Central memory CD4-positive, alpha-beta T cell (primary cell): ENCODE measurements at regions not wholly inside any gene's neighbourhood (a gene's known extent, or its start where the extent isn't known, plus 50 kb on each side); places are given as distances from the start of the nearest gene placed in this dataset.
A peak's percentile ranks its signal among the peaks of the same experiment; 100 is the strongest.

ENCODE experiments used
- DNase-seq: peaks from one replicate; pipeline ENCODE4 v3.0.0; 2022

DNA sequence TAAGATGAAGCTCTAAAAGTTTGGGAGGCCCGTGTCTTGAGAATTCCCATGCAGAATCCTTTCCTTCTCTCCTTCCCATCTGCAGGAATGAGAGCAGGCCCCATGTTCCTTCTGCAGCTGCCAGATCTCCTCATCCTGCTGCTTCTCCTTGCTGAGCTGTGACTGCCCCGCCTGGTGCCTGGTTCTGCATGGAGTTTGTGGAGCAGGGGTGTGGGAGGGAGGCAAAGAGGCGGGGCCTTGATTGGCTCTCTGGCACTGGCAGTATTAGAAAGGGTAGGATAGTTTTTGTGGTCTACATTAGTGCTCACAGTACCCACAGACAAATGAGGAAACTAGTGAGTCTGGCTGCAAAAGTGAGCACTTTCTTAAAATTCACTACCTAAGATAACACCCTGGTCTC lies 91.1 kb upstream of the CLPB start:
- DNase-seq = no peak

DNA sequence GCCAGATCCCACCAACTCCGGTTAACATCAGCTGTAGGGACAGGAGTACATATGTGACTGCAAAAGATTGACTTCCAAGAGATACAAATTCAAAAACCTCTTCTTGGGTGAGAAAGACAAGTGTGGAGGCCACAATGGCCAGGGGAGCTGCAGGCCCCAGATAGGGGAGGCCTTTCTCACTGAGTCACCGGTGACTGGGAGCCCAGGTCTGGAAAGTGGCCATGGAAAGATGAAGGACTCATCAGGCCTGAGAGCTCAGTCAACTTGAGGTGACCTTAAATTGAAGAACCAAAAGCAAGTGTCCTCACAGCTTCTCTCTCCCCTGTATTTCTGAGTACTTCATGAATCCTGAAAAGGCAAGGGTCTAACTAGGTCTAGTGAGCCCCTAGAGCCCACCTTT lies 90.4 kb upstream of the CLPB start:
- DNase-seq = no peak

DNA sequence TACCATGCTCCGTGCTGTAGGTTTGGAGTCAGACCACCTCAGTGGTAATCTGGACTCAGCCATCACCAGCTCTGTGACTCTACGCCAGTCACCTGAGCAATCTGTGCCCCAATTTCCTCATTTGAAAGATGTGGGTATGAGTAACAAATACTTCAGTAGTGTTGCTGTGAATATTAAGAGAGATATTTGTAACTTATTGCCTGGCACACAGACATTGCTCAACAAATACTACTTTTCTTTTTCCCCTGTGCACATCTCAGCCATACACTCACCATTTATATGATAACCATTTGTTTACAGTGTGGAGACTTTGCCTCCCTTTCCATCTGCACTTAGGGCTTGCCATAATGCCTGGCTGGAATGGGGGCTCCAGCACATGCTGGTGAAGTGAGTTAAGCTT lies 89.7 kb upstream of the CLPB start:
- no peak for DNase-seq

DNA sequence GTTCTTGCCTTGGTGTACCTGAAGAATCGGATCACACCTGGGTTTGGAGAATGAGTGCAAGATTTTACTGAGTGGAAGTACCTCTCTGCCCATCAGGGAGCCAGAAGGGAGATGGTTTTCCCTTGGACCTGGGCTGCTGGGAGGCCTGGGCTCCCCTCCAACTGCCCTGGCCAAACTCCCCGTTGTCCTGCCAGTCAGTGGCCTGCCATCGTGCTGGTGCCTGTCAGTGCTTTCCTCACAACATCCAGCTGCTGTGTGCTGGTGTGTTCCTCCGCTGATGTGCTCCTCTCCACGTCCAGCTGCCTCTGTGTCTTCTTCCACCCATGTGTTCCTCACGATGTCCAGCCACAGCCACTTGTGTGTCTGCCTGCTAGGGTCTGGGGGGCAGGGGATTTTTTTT lies 87.9 kb upstream of the CLPB start:
- no peak for DNase-seq

DNA sequence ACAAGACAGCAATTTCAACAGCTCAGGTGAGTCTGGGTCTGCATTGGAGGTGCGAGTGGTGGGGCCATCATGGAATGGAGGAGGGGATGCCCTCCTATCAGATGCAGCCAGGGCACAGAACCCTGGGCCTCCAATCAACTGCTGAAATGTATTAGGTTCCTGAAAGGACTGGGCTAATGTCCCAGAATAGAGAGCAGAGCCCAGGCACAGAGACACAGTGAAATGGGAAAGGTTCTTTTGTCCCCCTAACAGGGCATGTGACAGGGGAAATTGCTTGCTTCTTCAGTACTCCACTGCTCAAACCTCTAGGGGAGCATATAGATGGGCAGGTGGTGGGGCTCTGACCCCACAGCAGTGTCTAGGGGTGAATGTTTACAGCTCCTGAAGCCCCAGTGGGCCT lies 87.3 kb upstream of the CLPB start:
- DNase-seq = no peak

DNA sequence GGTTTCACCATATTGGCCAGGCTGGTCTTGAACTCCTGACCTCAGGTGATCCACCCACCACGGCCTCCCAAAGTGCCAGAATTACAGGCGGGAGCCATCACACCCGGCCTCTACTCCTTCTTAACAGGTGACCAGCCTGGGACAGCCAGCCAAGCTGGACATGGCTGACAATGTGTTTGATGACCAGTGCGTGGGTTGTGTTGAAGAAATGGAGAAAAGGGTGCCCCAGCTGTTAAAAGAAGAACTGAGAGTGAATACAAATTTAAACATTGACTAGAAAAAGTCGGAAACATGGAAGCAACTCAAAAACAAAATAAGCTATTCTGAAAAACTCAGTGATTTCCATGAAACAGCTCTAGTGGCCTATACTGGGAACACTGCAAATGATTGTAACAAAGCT lies 86.5 kb upstream of the CLPB start:
- no peak for DNase-seq

DNA sequence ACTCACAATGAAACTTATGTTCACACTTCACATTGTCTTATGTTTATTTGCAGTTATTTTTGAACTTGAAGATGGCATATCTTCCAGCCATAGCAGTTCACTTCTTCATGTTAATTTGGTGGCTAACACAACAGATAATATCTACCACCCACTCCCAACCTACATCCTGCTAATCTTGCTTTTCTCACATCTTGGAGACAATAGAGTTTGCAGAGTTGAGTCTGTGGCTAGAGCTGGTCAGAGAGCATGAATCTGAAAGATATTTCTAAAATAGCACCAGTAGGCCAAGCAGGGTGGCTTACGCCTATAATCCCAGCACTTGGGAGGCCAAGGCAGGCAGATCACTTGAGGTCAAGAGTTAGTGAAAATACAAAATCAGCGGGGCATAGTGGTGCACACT lies 85.6 kb upstream of the CLPB start:
- peak; percentile 55 for DNase-seq

DNA sequence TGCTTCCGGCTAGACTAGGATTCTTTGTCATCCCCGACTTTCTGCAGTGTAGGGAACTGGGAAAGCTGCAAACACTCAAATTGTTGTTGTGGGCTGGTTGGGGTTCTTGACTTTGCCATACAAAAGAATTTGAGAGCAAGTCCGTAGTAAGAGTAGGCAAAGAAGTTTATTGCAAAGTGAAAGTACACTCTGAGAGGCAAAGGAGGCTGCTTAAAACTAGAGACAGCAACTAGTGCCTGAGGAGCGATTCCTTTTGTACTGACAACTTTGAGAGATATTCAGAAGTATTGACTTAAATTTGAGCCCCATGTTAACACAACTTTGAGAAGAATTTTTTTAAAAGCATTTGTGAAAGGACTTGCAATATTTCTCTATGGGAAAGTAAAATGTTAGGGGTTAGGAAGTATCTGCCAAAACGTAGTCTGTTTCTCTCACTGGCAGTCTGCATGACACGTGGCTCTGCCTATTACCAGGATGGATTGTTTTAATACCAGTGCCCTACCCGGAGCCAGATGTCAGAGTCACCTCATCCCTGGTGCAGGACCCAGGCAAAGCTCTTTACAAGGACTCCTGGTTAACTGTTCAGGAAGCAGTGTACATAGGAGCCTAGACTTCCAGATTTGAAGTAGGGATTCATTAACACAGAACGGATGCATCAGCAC lies 85.0 kb upstream of the CLPB start:
- no peak for DNase-seq

DNA sequence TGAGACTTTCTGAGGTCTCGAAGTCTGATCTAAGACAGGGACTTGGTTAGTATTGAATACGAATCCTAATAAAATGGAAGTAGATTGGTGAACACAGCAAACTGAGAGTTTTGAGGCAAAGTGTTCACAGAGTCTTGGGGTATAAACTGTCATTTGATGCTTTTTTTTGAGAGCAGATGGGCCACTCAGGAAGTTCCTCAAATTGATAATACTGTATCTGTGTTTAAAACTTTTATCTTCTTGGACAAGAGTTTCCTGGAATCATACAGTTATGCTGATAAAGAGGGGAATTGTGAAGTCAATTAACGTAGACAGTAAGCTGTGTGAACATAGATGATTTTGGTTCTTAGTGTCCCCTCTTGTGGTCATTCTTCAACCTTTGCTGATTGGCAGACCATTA lies 80.0 kb upstream of the CLPB start:
- no peak for DNase-seq

DNA sequence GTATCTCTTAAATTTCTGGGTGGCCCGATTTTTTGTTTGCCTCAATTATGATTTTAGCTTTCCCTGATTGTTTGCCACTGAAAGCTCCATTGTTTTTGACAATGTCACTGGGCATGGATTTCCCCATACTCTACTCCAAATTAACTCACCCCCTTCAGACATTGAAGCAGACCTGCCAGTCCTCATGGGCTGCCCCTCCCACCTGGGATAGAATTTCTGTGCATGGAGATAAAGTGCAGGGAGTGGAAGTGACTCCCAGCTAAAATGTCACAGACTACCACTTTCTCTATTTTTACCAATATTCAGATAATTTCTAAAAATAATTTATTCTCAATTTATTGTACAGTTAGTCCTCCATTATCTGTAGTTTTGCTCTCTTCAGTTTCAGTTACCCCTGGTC lies 79.1 kb upstream of the CLPB start:
- DNase-seq = no peak

DNA sequence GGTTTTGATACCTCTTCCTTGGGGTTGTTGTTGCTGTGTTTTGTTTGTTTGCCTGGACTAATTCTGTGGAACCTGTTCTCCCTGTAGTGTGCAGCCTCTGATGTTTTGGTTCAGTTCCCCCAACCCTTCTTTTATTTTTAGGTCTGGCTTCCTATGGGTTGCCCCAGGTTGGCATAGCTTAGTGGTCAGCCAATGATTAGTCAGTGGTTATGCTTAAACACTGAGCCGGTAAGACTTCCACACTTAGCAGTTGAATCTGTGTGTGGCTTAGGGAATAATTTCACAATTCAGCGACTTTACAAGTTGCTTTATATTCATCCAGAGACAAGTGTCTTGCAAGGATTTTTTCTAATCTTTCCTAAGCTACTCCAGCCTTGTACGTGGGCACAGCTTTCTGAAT lies 78.6 kb upstream of the CLPB start:
- DNase-seq = no peak

DNA sequence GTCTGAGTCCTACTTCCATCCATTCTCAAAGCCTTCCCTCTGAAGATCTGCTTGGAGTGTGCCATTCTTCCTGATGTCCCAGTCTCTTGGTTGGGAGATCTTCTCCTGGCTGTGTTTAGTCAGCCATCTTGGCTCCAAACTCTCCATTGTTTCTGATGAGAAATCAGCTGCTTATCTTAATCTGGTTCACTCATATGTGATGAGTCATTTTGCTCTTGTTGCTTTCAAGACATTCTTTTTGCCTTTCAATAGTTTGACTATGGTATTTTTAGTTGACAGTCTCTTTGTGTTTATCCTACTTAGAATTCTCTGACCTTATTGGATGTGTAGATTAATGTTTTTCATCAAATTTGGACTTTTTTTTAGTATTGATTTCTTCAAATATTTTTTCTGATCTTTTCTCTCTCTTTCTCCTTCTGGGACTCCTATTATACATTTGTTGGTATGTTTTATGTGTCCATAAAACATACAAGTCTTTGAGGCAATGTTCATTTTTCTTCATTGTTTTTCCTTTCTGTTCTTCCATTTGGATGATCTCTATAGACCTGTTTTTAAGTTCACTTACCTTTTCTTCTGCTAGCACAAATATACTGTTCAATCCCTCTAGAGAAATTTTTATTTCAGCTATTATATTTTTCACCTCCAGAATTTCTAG lies 77.2 kb upstream of the CLPB start:
- DNase-seq = no peak

DNA sequence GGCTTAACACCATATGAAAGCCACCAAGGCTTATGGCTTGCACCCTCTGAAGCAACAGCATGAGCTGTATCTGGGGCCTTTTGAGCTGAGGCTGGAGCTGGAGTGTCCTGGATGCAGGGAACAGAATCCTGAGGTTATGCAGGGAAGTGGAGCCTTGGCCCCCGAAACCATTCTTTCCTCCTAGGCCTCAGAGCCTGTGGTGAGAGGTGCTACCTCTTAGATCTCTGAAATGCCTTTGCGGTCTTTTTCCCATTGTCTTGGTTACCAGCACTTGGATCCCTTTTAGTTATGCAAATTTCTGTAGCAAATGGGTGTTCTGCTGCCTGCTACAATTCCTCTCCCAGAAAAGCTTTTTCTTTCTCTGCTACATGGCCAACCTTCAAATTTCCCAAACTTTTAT lies 72.7 kb upstream of the CLPB start:
- no peak for DNase-seq

DNA sequence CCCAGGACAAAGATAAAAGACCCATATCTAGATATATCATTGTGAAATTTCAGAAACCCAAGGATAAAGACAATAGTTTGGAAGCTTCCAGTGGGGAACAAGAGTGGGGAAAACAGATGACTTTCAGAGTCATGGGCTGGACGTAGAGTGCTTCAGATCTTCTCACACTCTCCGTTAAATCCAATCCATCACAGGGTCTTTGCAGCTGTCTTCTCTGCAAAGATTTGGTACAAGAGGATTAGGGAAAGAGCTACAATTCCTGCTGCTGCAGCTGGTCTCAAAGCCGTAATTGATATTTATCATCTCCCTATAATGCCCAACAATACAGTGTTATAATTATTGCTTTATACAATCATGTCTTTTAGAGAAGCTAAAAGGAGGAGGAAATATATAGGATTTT lies 63.4 kb upstream of the CLPB start:
- no peak for DNase-seq

DNA sequence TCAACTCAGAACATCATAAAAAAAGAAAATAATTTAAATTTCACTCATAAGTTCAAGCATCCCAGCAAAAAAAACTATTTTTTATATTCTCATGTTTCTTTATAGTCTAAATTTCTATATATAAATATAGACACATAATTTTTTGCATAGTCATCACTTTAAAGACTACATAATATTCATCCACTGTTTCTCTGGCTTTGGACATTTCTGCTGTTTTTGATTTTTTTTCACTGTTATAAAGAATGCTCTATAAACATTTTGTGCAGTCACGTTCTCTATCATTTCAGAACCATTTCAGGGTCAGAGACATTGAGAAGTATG lies 59.7 kb upstream of the CLPB start:
- DNase-seq = no peak

DNA sequence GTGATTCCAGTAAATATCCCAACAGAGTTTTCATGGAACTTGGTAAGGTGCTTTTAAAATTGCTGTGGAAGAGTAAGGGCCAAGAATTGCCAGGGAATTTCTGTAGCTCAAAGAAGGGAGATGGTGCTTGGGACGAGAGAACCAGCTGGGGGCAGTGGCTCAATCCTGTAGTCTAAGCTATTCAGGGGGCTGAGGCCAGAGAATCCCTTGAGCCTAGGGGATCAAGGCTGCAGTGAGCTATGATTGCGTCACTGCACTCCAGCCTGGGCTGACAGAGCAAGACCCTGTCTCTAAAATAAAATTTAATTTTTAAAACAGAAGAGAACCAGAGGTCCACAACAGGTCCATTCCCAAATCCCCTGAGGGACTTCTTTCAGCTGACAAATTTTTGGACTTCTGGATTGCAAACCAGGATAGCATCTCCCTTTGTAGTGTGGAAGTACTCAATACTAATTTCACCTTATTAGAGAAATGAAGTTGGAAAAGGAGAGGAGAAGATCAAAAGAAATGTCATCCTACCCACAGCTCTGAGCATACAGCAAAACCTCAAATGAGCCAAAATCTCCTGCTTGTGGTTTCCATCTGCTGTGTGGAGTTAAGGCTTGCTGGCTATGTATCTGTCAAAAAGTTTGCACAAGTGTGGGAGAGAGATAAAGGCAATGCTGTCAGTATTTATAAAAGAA lies 59.2 kb upstream of the CLPB start:
- no peak for DNase-seq

DNA sequence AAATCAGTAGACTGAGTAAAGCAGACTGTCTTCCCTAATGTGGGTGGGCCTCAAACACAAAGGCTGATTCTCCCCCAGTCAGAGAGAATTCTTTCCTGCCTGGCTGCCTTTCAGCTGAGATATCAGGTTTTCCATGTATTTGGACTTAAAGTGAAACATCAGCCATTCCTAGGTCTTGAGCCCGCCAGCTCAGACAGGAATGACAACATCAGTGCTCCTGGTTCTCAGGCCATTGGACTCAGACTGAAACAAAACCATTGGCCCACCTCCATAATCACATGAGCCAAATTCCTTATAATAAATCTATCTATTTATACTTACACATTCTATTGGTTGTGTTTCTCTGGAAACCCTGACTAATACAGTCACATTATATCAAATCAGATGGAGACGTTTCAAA lies 56.7 kb upstream of the CLPB start:
- DNase-seq = no peak
